Upper lobe of left lung (tissue), 6 donors: ENCODE measurements at regions not wholly inside any gene's neighbourhood (a gene's known extent, or its start where the extent isn't known, plus 50 kb on each side); places are given as distances from the start of the nearest gene placed in this dataset.

Experiments used
- ATAC-seq, 2 donors: fragments of 200-7000 bp; cut with Tn5 transposase; one replicate each; pipeline ENCODE4 v1.9.1; 2022; ENCODE audit warnings: mild to moderate bottlenecking in 2 of 2, moderate library complexity in 2 of 2; ENCODE audit not compliant: low FRiP score in 2 of 2
- DNase-seq, 2 donors: peaks; one replicate each; pipeline ENCODE4 v3.0.0-alpha.2; 2019 to 2020
- H3K27ac ChIP-seq, 4 donors: fragments of 200-600 bp; sonication (generic); one replicate each; pipeline ENCODE4 v1.5.1; 2016 to 2019
- H3K27me3 ChIP-seq, 4 donors: fragments of 200-600 bp; sonication (generic); one replicate each; pipeline ENCODE4 v1.5.1; 2017 to 2019
- H3K36me3 ChIP-seq, 4 donors: fragments of 200-600 bp; sonication (generic); one replicate each; pipeline ENCODE4 v1.5.1; 2016 to 2019
- H3K4me1 ChIP-seq, 4 donors: fragments of 200-600 bp; sonication (generic); one replicate each; pipeline ENCODE4 v1.5.1; 2018 to 2019
- H3K4me3 ChIP-seq, 4 donors: fragments of 200-600 bp; sonication (generic); one replicate each; pipeline ENCODE4 v1.5.1; 2017 to 2019; ENCODE audit warnings: mild to moderate bottlenecking in 2 of 4, moderate library complexity in 1 of 4
- H3K9me3 ChIP-seq, 4 donors: fragments of 200-600 bp; sonication (generic); one replicate each; pipeline ENCODE4 v1.5.1; 2018 to 2019
- CTCF ChIP-seq, 6 experiments: fragments of 450-650 bp in 4 of 6; fragments of 200-600 bp in 2 of 6; sonication (generic) in 2 of 6; IDR thresholded peaks; one replicate each; pipeline ENCODE4 v1.5.1; 2016 to 2019; ENCODE audit warnings: antibody characterized with exemption in 6 of 6
- EP300 ChIP-seq, 4 donors: sonication (generic); formaldehyde crosslinking; IDR thresholded peaks; one replicate each; pipeline ENCODE4 v1.5.1; 2017; ENCODE audit warnings: antibody characterized with exemption in 4 of 4, control low read depth in 2 of 4
- POLR2A ChIP-seq, 4 donors: fragments of 450-650 bp; IDR thresholded peaks; one replicate each; pipeline ENCODE4 v1.5.1; 2016 to 2017; ENCODE audit warnings: antibody characterized with exemption in 4 of 4, mild to moderate bottlenecking in 2 of 4
- POLR2AphosphoS5 ChIP-seq, 2 donors: sonication (generic); formaldehyde crosslinking; IDR thresholded peaks; one replicate each; pipeline ENCODE4 v1.5.1; 2017; ENCODE audit warnings: antibody characterized with exemption in 2 of 2
- WGBS, 2 donors: methylation state at CpG; one replicate each; pipeline ENCODE4 v1.1.5; 2017 to 2018; 5-methylcytosine and 5-hydroxymethylcytosine counted together
- donor health status: DM: no; HTN: no; CAD: no; lungs with moderate emphysema.
- donor health status: DM: no; HTN: yes; CAD: no; lungs with severe emphysema.

GRCh38 chr2:7601990-7602389 is 684.8 kb downstream of the RNF144A start:
- 54 to 62% methylated on average over 1 of the region's 1 CpG for WGBS, 2 donors
- Histone ChIP-seq H3K27me3 (no peaks in the 10 kb centered on the region), H3K4me3 (no peak overlapping the region), H3K36me3 (no peaks in the 10 kb centered on the region), H3K9me3 (no peaks in the 10 kb centered on the region), H3K4me1 (no peaks in the 10 kb centered on the region), H3K27ac (no peak overlapping the region)
- ATAC-seq (no peak), DNase-seq (no peak)
- TF ChIP-seq EP300 (IDR thresholded peaks at IDR 0.05) (no peak), POLR2AphosphoS5 (IDR thresholded peaks at IDR 0.05) (no peak), CTCF (IDR thresholded peaks at IDR 0.05) (no peak), POLR2A (IDR thresholded peaks at IDR 0.05) (no peak)

GRCh38 chr2:7604456-7604855 is 687.2 kb downstream of the RNF144A start:
- Histone ChIP-seq H3K4me1 (no peaks in the 10 kb centered on the region), H3K27me3 (no peaks in the 10 kb centered on the region), H3K9me3 (no peaks in the 10 kb centered on the region), H3K27ac (no peak overlapping the region), H3K36me3 (no peaks in the 10 kb centered on the region), H3K4me3 (no peak overlapping the region)
- no peak for ATAC-seq
- WGBS, 2 donors: 82 to 91% methylated on average over 3 of the region's 3 CpGs
- TF ChIP-seq POLR2A (IDR thresholded peaks at IDR 0.05) (no peak), POLR2AphosphoS5 (IDR thresholded peaks at IDR 0.05) (no peak), EP300 (IDR thresholded peaks at IDR 0.05) (no peak), CTCF (IDR thresholded peaks at IDR 0.05) (no peak)
- no peak for DNase-seq

- DNase-seq (no peak), ATAC-seq (no peak)
- no peak for TF ChIP-seq POLR2AphosphoS5 (IDR thresholded peaks at IDR 0.05)
- H3K36me3 ChIP-seq: no peaks in the 10 kb centered on the region
- H3K4me1 ChIP-seq: no peaks in the 10 kb centered on the region
- 62 to 65% methylated on average over 8 of the region's 8 CpGs for WGBS, 2 donors
- H3K27ac ChIP-seq: no peak overlapping the region
- H3K9me3 ChIP-seq: no peaks in the 10 kb centered on the region
- H3K27me3 ChIP-seq: no peaks in the 10 kb centered on the region
- H3K4me3 ChIP-seq: no peak overlapping the region
These were observed 690.4 kb downstream of the RNF144A start for GRCh38 chr2:7607441-7608173.

GRCh38 chr2:7609556-7609955 is 692.3 kb downstream of the RNF144A start:
- whole genome bisulfite sequencing, 2 donors: 76 to 78% methylated on average over 6 to 7 of the region's 7 CpGs
- no peak for DNase-seq
- Histone ChIP-seq H3K4me1 (no peaks in the 10 kb centered on the region), H3K27me3 (no peaks in the 10 kb centered on the region), H3K4me3 (no peak overlapping the region), H3K9me3 (no peaks in the 10 kb centered on the region), H3K27ac (no peak overlapping the region), H3K36me3 (no peaks in the 10 kb centered on the region)
- ATAC-seq: peak in 1 of 2 donors; percentile 25
- TF ChIP-seq CTCF (IDR thresholded peaks at IDR 0.05) (no peak), EP300 (IDR thresholded peaks at IDR 0.05) (no peak), POLR2AphosphoS5 (IDR thresholded peaks at IDR 0.05) (no peak), POLR2A (IDR thresholded peaks at IDR 0.05) (no peak)

GRCh38 chr2:7609974-7610373 is 692.8 kb downstream of the RNF144A start:
- 92 to 95% methylated on average over 8 of the region's 8 CpGs for WGBS, 2 donors

More at GRCh38 chr2:7609974-7610373, 692.8 kb downstream of the RNF144A start:
- H3K4me1 ChIP-seq: no peaks in the 10 kb centered on the region
- TF ChIP-seq EP300 (IDR thresholded peaks at IDR 0.05): no peak
- TF ChIP-seq POLR2A (IDR thresholded peaks at IDR 0.05): no peak
- TF ChIP-seq CTCF (IDR thresholded peaks at IDR 0.05): no peak
- TF ChIP-seq POLR2AphosphoS5 (IDR thresholded peaks at IDR 0.05): no peak
- no peaks in the 10 kb centered on the region for H3K9me3 ChIP-seq
- H3K36me3 ChIP-seq: no peaks in the 10 kb centered on the region
- no peaks in the 10 kb centered on the region for H3K27me3 ChIP-seq
- no peak for DNase-seq
- H3K27ac ChIP-seq: no peak overlapping the region
- ATAC-seq: peak in 1 of 2 donors; percentile 12
- no peak overlapping the region for H3K4me3 ChIP-seq
